ENCODE measurements at regions not wholly inside any gene's neighbourhood (a gene's known extent, or its start where the extent isn't known, plus 50 kb on each side); places are given as distances from the start of the nearest gene placed in this dataset.

DNA sequence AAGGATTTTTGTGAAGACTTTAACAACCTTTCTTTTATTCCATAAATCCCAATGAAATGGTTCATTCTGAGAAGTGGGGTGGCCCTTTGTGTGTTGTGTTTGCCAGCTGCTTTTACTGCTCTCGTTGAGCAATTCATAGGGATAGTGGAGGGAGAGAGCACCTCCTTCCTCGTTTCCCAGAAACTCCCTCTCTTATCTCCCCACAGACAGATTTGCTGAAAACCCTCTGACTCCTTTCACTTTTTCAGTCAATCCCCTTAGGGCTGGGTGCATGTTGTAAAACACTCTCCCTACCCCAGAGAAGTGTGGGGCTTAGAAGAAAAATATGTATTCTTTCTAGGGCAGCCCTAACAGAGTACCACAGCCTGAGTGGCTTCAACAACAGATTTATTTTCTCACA lies 557.2 kb upstream of the RGMA start:
- ATAC-seq = no peak
- WGBS, 4 donors = 29 to 44% (median 37%) methylated on average over 2 of the region's 2 CpGs
- intact Hi-C loops (cut with DNase I) = loop anchor here in 1 of 10 donors (10.0 kb wide), 1 partner anchor 51 kb away; no protein-coding TSS in a partner anchor

DNA sequence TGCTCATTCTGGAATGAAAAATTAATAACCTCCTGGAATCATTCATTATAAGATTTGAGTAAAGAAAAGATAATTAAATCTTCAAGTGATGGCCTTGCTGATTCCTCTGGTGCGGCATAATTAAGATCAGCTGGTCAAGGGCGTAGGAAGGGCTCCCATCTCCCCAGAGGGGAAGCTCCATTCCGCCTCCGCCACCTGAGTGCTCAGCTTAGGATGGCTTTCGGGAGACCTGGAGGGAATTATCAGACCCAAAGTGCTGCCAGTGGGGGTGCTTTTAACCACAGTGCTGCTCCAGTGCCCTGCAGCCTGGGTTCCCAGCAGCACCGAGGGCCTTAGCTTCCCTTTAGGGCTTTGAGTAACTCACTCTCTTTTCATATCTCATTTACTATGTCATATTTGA lies 556.6 kb upstream of the RGMA start:
- WGBS, 4 donors = 87 to 91% (median 90%) methylated on average over 6 of the region's 6 CpGs
- intact Hi-C loops (cut with DNase I) = loop anchor here in 1 of 10 donors (10.0 kb wide), 1 partner anchor 51 kb away; no protein-coding TSS in a partner anchor

More for the DNA sequence above, 557.2 kb upstream of the RGMA start:
- Histone ChIP-seq H3K36me3 (no peaks in the 10 kb centered on the region), H3K27me3 (peaks cover 0 to 4% (median 0%) of the 10 kb centered on the region in 9 donors), H3K4me3 (no peak overlapping the region), H3K27ac (no peak overlapping the region), H3K9me3 (no peaks in the 10 kb centered on the region), H3K4me1 (no peaks in the 10 kb centered on the region)
- no peak for DNase-seq
- TF ChIP-seq, protein P1, sequence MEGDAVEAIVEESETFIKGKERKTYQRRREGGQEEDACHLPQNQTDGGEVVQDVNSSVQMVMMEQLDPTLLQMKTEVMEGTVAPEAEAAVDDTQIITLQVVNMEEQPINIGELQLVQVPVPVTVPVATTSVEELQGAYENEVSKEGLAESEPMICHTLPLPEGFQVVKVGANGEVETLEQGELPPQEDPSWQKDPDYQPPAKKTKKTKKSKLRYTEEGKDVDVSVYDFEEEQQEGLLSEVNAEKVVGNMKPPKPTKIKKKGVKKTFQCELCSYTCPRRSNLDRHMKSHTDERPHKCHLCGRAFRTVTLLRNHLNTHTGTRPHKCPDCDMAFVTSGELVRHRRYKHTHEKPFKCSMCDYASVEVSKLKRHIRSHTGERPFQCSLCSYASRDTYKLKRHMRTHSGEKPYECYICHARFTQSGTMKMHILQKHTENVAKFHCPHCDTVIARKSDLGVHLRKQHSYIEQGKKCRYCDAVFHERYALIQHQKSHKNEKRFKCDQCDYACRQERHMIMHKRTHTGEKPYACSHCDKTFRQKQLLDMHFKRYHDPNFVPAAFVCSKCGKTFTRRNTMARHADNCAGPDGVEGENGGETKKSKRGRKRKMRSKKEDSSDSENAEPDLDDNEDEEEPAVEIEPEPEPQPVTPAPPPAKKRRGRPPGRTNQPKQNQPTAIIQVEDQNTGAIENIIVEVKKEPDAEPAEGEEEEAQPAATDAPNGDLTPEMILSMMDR (IDR thresholded peaks at IDR 0.05) = no peak
- TF ChIP-seq POLR2A (IDR thresholded peaks at IDR 0.05) = no peak

DNA sequence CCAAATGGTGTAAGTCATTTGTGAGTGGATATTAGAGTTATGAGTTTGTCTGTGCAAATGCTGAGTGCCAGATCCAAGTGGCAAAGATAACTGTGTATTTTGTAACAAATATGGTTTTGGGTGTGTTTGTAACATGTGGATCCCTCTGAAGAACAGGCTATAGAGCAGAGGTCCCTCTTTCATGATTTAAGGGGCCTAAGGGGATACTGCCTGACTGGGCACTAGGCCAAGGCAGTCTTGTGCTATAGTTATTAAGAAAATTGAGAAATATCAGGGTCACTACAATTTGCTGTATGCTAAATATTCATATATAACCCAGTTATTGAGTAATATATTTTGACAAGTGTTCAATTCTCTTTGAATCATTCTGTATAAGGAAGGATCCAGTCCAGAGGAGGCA lies 555.6 kb upstream of the RGMA start:
- ATAC-seq (no peak), DNase-seq (no peak)
- intact Hi-C loops (cut with DNase I) = loop anchor here in 1 of 10 donors (10.0 kb wide), 1 partner anchor 50 kb away; no protein-coding TSS in a partner anchor
- no peaks in the 10 kb centered on the region for H3K9me3 ChIP-seq
- no peaks in the 10 kb centered on the region for H3K36me3 ChIP-seq
- no peaks in the 10 kb centered on the region for H3K4me1 ChIP-seq
- no peak for TF ChIP-seq POLR2A (IDR thresholded peaks at IDR 0.05)
- TF ChIP-seq, protein P1 (IDR thresholded peaks at IDR 0.05) = no peak
- H3K4me3 ChIP-seq = no peak overlapping the region
- H3K27me3 ChIP-seq = peaks cover 0 to 4% (median 0%) of the 10 kb centered on the region in 9 donors
- H3K27ac ChIP-seq = no peak overlapping the region

More for the DNA sequence above, 556.6 kb upstream of the RGMA start:
- no peak for TF ChIP-seq POLR2A (IDR thresholded peaks at IDR 0.05)
- TF ChIP-seq, protein P1 (IDR thresholded peaks at IDR 0.05) = no peak
- Histone ChIP-seq H3K36me3 (no peaks in the 10 kb centered on the region), H3K4me3 (no peak overlapping the region), H3K4me1 (no peaks in the 10 kb centered on the region), H3K27ac (no peak overlapping the region), H3K27me3 (peaks cover 0 to 4% (median 0%) of the 10 kb centered on the region in 9 donors), H3K9me3 (no peaks in the 10 kb centered on the region)
- DNase-seq = no peak
- ATAC-seq = no peak

DNA sequence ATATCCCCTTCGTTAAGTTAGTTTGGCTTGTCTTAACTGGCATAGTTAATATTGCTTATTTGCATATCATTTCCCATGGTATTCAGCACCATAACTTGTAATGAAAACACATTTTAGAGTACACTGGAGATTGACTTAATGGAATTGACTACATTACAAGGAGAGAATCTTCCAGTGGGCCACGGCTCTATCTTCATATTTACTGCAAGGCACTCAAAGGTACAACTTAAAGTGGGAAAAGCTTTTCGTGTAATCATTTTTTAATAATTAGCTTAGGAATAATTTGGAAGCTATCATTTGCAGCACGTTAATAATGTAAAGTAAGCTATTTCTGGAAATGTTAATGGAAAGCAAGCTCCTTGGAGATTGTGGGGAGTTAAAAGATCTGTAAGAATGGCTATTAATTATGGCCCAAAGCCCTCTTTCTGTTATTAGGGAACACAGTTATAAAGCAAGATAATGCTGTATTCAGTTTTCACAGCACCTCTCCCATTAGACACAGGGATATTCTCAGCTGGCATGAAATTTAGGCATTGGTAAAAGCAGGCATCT lies 551.5 kb upstream of the RGMA start:
- H3K9me3 ChIP-seq = no peaks in the 10 kb centered on the region
- H3K27ac ChIP-seq = no peak overlapping the region
- no peaks in the 10 kb centered on the region for H3K36me3 ChIP-seq
- DNase-seq (no peak), ATAC-seq (no peak)
- H3K4me1 ChIP-seq = no peaks in the 10 kb centered on the region
- intact Hi-C loops (cut with DNase I) = loop anchor here in 1 of 10 donors (10.0 kb wide), 1 partner anchor 46 kb away; no protein-coding TSS in a partner anchor
- H3K27me3 ChIP-seq = peaks cover 0 to 4% (median 0%) of the 10 kb centered on the region in 9 donors
- no peak for TF ChIP-seq POLR2A (IDR thresholded peaks at IDR 0.05)
- TF ChIP-seq, protein P1 (IDR thresholded peaks at IDR 0.05) = no peak
- WGBS, 4 donors = 72 to 83% (median 80%) methylated on average over 4 of the region's 4 CpGs
- no peak overlapping the region for H3K4me3 ChIP-seq
